PC-9 (cell line): ENCODE measurements at regions not wholly inside any gene's neighbourhood (a gene's known extent, or its start where the extent isn't known, plus 50 kb on each side); places are given as distances from the start of the nearest gene placed in this dataset.

ENCODE experiments used
- CTCF ChIP-seq: fragments of 200-600 bp; sonication (generic); conservative IDR thresholded peaks from 2 replicates; pipeline ENCODE4 v1.6.1; 2017; ENCODE audit warnings: mixed run types, antibody characterized with exemption, mild to moderate bottlenecking, moderate library complexity
- EZH2 ChIP-seq: fragments of 200-600 bp; sonication (generic); IDR thresholded peaks from 2 replicates; pipeline ENCODE4 v1.8.0; 2017; ENCODE audit warnings: antibody characterized with exemption, low read depth

GRCh38 chr6:135622081-135622480 lies 124.5 kb upstream of the AHI1 start:
- TF ChIP-seq CTCF (no peak), EZH2 (no peak)
